ENCODE measurements at regions not wholly inside any gene's neighbourhood (a gene's known extent, or its start where the extent isn't known, plus 50 kb on each side); places are given as distances from the start of the nearest gene placed in this dataset.
"Not testable (repeated sequence)": the region's sequence is repeated elsewhere in the genome, so short reads cannot be mapped to it uniquely, and the experiment has no call there.

DNA sequence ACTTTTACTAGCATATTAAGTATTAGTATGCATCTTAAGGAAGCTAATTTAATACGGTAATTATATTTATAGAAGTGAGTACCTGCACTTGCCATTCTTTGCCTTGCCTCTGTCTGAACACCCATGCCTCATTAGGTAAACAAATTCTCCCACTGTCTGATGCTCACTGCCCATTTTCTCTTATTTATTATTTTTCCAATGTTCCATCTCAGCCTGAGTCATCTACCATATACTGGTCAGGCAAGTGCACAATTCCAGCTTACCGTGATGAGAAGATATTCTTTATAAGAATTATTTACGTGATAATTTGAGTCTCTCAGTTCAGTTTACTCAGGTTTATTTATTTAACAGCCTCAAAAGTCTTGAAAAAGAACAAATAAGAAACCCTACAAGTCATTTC is 619.2 kb upstream of the EYS start:
- Mint-ChIP-seq H3K9me3 (peaks cover 9 to 11% of the 10 kb centered on the region in 2 donors), H3K36me3 (ENCODE audit: insufficient read depth) (no peaks in the 10 kb centered on the region), H3K27ac (no peak overlapping the region), H3K4me3 (no peak overlapping the region), H3K27me3 (no peaks in the 10 kb centered on the region), H3K4me1 (ENCODE audit: low read depth in 2 of 2) (no peaks in the 10 kb centered on the region)
- ATAC-seq (replicated peaks) (no peak), DNase-seq (no peak)

DNA sequence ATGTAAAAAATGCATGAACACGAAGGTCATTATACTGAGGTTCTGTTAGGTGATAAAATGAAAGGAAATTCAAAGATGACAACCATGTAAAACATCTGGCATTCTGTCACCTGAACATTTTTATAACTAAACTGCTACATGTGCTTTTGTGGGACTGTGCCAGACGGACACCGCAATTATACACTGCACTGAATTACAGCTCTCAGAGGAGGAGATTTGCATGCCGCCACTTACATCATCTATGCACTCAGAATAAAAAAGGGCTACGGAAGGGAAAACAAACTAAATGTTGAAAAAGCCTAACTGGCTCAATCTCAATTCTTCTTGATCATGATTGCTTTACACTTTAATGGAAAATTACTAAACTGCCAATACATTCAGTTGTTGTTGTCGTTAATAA is 614.0 kb upstream of the EYS start:
- ATAC-seq (replicated peaks) (no peak), DNase-seq (no peak)
- no peaks in the 10 kb centered on the region for H3K36me3 Mint-ChIP-seq (ENCODE audit: insufficient read depth)
- no peak overlapping the region for H3K27ac Mint-ChIP-seq
- no peaks in the 10 kb centered on the region for H3K27me3 Mint-ChIP-seq
- peaks cover 0 to 5% of the 10 kb centered on the region in 2 donors for H3K9me3 Mint-ChIP-seq
- H3K4me1 Mint-ChIP-seq (ENCODE audit: low read depth in 2 of 2): no peaks in the 10 kb centered on the region
- H3K4me3 Mint-ChIP-seq: no peak overlapping the region

DNA sequence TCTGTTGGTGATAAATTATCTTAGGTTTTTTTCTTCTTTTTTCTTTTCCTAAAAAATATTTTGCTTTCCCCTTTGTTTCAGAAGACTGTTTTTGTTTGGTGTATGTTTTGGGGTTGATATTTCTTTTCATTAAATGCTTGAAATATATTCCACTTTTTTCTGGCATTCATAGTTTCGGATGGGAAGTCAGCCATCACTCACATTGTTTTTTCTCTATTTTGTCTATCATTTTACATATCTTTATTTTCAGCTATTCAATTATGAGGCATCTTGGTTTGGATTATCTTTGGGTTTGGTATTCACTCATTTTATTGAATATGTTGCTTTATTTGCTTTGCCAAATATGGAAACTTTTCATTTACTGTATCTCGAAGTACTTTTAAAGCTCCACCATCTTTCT is 600.5 kb upstream of the EYS start:
- DNase-seq: no peak
- Mint-ChIP-seq H3K9me3 (peaks cover 5 to 12% of the 10 kb centered on the region in 2 donors), H3K4me1 (ENCODE audit: low read depth in 2 of 2) (no peaks in the 10 kb centered on the region), H3K27me3 (no peaks in the 10 kb centered on the region), H3K27ac (no peak overlapping the region), H3K4me3 (no peak overlapping the region), H3K36me3 (ENCODE audit: insufficient read depth) (no peaks in the 10 kb centered on the region)
- no peak for ATAC-seq (replicated peaks)

DNA sequence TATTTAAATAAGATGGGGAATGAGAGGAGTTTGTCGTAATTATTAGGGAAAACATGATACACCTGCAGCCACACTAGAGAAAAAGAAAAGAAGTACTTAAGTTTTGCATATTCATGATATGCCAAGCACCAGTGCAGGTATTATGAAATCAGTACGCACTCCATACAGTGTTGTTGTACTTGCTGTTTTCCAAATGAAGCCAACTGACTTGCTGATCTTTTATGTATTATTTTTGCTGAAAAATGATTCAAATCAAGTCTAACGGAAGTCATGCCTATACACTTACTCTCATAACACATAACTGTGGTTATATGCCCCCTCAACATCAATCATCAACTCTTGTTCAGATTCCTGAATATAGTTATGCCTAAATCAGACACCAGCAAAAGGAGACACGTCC is 584.9 kb upstream of the EYS start:
- no peak overlapping the region for H3K4me3 Mint-ChIP-seq
- ATAC-seq (replicated peaks) (no peak), DNase-seq (no peak)
- no peaks in the 10 kb centered on the region for H3K36me3 Mint-ChIP-seq (ENCODE audit: insufficient read depth)
- H3K9me3 Mint-ChIP-seq: peaks cover 0 to 7% of the 10 kb centered on the region in 2 donors
- no peaks in the 10 kb centered on the region for H3K27me3 Mint-ChIP-seq
- no peak overlapping the region for H3K27ac Mint-ChIP-seq
- H3K4me1 Mint-ChIP-seq (ENCODE audit: low read depth in 2 of 2): no peaks in the 10 kb centered on the region

DNA sequence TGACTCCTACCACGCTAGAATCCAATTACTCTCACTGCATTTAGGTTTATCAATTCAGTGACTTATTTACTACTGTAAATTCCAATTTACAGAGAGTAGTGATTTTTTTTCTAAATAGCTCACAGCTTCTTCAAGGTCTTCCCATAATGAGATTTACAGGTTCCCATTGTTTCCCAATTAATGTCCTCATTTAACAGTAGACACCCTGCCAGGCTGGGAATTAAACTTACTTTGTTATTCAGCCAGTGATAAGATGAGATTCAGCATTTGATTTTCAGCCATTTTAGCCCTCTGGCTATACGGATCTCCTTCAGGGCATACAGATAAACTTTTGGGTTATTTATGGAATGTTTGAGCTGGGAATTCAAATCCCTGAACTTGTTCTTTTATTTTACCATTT is 582.9 kb upstream of the EYS start:
- DNase-seq (no peak), ATAC-seq (replicated peaks) (no peak)
- Mint-ChIP-seq H3K27ac (no peak overlapping the region), H3K9me3 (peaks cover 0 to 6% of the 10 kb centered on the region in 2 donors), H3K4me3 (no peak overlapping the region), H3K4me1 (ENCODE audit: low read depth in 2 of 2) (no peaks in the 10 kb centered on the region), H3K36me3 (ENCODE audit: insufficient read depth) (no peaks in the 10 kb centered on the region), H3K27me3 (no peaks in the 10 kb centered on the region)

DNA sequence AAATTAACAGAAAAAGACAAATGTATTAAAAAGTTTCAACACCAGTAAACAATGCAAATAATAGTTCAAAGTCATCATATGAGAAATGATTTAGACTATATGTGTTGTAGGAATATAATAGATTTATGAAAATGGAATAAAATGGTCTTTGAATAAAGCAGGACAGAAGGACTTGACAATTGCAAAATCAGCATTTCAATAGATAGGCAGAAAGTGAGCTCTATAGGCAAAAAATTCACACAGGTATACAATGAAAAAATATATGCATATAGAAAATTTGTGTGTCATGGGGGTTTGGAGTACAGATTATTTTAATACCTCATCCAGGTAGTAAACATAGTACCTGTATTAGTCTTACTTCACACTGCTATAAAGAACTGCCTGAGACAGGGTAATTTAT is 571.1 kb upstream of the EYS start:
- no peak for ATAC-seq (replicated peaks)
- Mint-ChIP-seq H3K27me3 (no peaks in the 10 kb centered on the region), H3K4me3 (no peak overlapping the region), H3K9me3 (peaks cover 0 to 3% of the 10 kb centered on the region in 2 donors), H3K36me3 (ENCODE audit: insufficient read depth) (no peaks in the 10 kb centered on the region), H3K27ac (no peak overlapping the region), H3K4me1 (ENCODE audit: low read depth in 2 of 2) (no peaks in the 10 kb centered on the region)
- no peak for DNase-seq

DNA sequence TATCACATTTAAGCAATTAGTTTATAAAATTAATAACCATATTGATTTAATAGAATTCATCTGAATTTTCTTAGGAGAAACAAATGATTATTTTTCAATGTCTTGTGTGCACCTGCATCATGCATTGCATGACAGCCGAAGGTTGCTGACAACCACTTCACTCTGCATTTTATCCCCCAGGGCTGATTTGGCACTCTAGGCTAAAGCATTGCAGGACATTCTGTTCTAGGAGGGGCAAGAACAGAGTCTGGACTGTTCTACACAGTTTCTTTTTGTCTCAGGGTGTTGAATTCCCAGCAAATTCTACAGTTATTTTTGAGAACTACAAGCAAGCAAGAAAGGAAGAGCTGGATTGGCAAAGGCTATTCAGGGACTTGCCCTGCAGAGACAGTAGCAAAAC is 570.4 kb upstream of the EYS start:
- Mint-ChIP-seq H3K27me3 (no peaks in the 10 kb centered on the region), H3K9me3 (peaks cover 0 to 3% of the 10 kb centered on the region in 2 donors), H3K4me1 (ENCODE audit: low read depth in 2 of 2) (no peaks in the 10 kb centered on the region), H3K4me3 (no peak overlapping the region), H3K27ac (no peak overlapping the region), H3K36me3 (ENCODE audit: insufficient read depth) (no peaks in the 10 kb centered on the region)
- DNase-seq (no peak), ATAC-seq (replicated peaks) (no peak)

DNA sequence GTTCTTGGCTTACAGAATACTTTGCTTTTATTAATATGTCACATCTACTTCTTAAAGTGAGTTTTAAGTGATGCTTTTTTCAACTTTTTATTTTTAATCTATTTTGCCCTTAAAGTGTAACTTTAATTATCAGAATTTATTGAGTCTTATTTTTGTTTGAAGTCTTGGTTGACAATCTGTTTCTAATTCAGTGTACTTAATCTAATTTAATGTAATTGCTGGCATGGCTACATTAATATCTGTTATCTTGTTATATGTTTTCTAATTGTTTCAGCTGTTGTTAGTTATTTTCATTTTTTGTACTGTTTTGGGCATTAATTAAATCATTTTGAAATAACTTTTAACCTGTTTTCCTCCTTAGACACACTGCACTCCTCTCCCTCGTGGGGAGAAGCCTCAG is 558.7 kb upstream of the EYS start:
- Mint-ChIP-seq H3K36me3 (ENCODE audit: insufficient read depth) (no peaks in the 10 kb centered on the region), H3K27me3 (no peaks in the 10 kb centered on the region), H3K4me1 (ENCODE audit: low read depth in 2 of 2) (no peaks in the 10 kb centered on the region), H3K4me3 (no peak overlapping the region), H3K27ac (no peak overlapping the region), H3K9me3 (peaks cover 4 to 12% of the 10 kb centered on the region in 2 donors)
- ATAC-seq (replicated peaks) (no peak), DNase-seq (no peak)

DNA sequence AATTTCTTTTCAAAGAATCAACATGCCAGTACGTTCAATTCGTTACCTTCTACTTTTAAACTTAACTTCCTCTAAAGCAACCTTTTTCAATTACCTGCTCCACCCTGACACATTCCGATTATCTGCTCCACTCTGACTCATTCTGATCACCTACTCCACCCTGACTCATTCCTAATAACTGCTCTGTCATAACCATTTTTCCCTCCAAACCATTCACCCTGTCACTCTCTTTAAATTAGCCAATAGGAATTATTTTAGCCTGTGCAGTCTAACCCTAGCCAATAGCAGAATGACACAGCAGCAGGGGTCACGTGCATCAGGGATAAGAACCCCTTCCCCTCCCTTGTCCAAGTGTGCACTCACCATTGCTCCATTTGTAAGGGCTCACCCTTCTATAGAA is 557.4 kb upstream of the EYS start:
- H3K4me1 Mint-ChIP-seq (ENCODE audit: low read depth in 2 of 2): no peaks in the 10 kb centered on the region
- no peak overlapping the region for H3K4me3 Mint-ChIP-seq
- ATAC-seq (replicated peaks): no peak
- H3K27me3 Mint-ChIP-seq: no peaks in the 10 kb centered on the region
- no peak overlapping the region for H3K27ac Mint-ChIP-seq
- no peak for DNase-seq
- no peaks in the 10 kb centered on the region for H3K36me3 Mint-ChIP-seq (ENCODE audit: insufficient read depth)
- H3K9me3 Mint-ChIP-seq: peaks cover 6 to 23% of the 10 kb centered on the region in 2 donors

DNA sequence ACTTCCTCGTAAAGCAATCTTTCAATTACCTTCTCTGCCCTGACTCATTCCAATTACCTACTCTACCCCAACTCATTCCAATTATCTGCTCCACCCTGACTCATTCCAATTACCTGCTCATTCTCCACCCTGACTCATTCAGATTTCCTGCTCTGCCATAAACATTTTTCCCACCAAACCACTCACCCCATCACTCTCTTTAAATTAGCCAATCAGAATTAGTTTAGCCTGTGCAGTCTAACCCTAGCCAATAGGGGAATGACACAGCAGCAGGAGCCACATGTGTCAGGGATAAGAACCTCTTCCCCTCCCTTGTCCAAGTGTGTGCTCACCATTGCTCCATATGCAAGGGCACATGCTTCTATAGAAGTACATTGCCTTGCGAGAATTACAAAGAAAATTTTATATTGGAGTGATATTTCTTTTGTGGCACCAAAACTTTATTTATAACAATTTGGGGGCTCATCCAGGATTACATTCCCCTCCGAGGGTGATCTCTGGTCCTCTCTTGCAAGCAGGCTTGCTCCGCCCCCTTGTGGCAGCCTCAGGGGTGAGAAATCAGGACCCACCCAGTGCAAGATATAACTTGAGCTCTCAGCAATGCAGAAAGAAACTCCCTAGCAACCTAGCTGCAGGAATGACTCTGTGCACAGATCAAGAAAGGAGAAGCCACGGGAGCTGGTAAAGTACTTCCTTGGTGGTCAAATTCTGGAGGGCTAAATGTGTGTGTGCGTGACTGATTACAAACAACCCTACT is 551.9 kb upstream of the EYS start:
- not testable (repeated sequence) for H3K4me1 Mint-ChIP-seq (ENCODE audit: low read depth in 2 of 2); ATAC-seq (replicated peaks); DNase-seq; H3K27ac Mint-ChIP-seq; H3K27me3 Mint-ChIP-seq; H3K4me3 Mint-ChIP-seq; H3K36me3 Mint-ChIP-seq (ENCODE audit: insufficient read depth)
- H3K9me3 Mint-ChIP-seq: peaks cover 15 to 40% of the 10 kb centered on the region in 2 donors

DNA sequence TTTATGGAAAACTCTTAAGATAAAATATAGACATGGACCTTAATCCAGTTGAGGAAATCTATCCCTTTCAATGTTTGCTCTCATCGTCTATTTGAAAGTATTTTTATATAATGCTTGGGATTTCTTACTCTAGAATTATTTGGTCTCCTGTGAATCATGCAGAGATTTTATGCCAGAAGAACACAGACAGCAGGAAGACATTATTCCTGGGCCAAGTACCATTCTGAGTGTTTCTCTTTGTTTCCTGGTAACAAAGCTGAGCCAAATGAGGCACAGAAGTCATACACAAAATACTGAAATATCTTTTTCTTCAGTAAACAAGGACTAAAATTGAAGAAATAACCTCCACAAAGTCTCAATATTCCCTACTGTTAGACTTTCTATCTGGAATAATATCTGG is 538.2 kb upstream of the EYS start:
- no peaks in the 10 kb centered on the region for H3K4me1 Mint-ChIP-seq (ENCODE audit: low read depth in 2 of 2)
- no peak overlapping the region for H3K4me3 Mint-ChIP-seq
- no peaks in the 10 kb centered on the region for H3K36me3 Mint-ChIP-seq (ENCODE audit: insufficient read depth)
- no peaks in the 10 kb centered on the region for H3K27me3 Mint-ChIP-seq
- H3K27ac Mint-ChIP-seq: no peak overlapping the region
- DNase-seq (no peak), ATAC-seq (replicated peaks) (no peak)
- H3K9me3 Mint-ChIP-seq: peaks cover 0 to 8% of the 10 kb centered on the region in 2 donors

DNA sequence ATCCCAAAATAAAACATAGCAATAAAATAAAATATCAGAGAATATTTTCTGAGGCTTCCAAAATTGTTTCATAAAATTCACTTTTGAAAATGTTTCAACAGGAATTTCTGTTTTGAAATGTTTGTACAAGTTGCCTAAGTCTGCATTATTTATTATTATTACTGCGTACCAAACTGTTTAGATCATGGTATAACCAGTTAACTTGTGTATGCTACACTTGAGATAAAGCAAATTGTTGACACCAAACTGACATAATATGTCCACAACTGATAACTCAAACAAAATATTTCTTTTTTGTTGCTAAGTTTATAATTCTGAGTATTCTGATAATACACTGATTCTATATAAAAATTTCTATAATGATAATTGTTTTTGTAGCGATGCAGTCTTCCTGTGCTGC is 531.8 kb upstream of the EYS start:
- Mint-ChIP-seq H3K27ac (no peak overlapping the region), H3K27me3 (no peaks in the 10 kb centered on the region), H3K4me3 (no peak overlapping the region), H3K9me3 (peaks cover 0 to 11% of the 10 kb centered on the region in 2 donors), H3K4me1 (ENCODE audit: low read depth in 2 of 2) (no peaks in the 10 kb centered on the region), H3K36me3 (ENCODE audit: insufficient read depth) (no peaks in the 10 kb centered on the region)
- ATAC-seq (replicated peaks) (no peak), DNase-seq (no peak)

DNA sequence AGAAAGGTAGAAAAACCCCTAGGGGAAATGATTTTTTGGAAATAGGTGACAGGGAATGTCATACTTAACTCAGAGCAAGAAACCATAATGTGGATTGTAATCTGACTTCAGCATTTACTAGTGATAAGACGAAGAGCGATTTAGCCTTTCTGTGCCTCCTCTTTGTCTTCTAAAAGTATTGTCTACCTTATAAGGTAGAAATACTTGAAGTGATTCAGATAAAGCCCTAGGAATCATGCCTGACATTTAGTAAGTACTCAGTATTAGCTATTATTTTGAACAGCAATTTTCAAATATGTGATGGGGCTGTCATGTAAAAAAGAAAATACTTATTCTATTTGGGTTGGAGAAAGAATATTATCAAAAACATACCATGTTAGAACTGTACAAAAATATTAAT is 525.9 kb upstream of the EYS start:
- ATAC-seq (replicated peaks) (no peak), DNase-seq (no peak)
- peaks cover 6 to 10% of the 10 kb centered on the region in 2 donors for H3K9me3 Mint-ChIP-seq
- H3K4me1 Mint-ChIP-seq (ENCODE audit: low read depth in 2 of 2): no peaks in the 10 kb centered on the region
- H3K27ac Mint-ChIP-seq: no peak overlapping the region
- H3K36me3 Mint-ChIP-seq (ENCODE audit: insufficient read depth): no peaks in the 10 kb centered on the region
- no peaks in the 10 kb centered on the region for H3K27me3 Mint-ChIP-seq
- H3K4me3 Mint-ChIP-seq: no peak overlapping the region

DNA sequence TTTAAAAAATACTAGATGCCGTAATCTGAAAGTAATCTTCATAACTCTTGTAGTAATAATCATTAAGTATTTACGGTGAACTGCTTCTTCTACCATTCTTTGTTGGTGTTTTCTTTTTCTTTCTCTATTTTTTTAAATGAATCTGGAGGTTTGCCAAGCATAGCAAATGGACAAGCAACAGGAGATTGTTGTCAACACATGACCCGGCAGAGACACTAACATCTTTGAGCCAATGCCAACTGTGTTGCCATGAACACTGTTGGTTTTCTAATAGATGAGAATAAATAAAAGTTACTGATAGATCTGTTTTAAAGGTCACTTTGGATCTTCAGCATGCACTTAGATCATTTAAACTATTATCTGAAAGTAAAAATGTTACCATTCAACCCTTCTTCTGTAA is 523.6 kb upstream of the EYS start:
- no peaks in the 10 kb centered on the region for H3K27me3 Mint-ChIP-seq
- no peak for ATAC-seq (replicated peaks)
- no peaks in the 10 kb centered on the region for H3K4me1 Mint-ChIP-seq (ENCODE audit: low read depth in 2 of 2)
- peaks cover 6 to 7% of the 10 kb centered on the region in 2 donors for H3K9me3 Mint-ChIP-seq
- H3K27ac Mint-ChIP-seq: no peak overlapping the region
- DNase-seq: no peak
- no peak overlapping the region for H3K4me3 Mint-ChIP-seq
- H3K36me3 Mint-ChIP-seq (ENCODE audit: insufficient read depth): no peaks in the 10 kb centered on the region

DNA sequence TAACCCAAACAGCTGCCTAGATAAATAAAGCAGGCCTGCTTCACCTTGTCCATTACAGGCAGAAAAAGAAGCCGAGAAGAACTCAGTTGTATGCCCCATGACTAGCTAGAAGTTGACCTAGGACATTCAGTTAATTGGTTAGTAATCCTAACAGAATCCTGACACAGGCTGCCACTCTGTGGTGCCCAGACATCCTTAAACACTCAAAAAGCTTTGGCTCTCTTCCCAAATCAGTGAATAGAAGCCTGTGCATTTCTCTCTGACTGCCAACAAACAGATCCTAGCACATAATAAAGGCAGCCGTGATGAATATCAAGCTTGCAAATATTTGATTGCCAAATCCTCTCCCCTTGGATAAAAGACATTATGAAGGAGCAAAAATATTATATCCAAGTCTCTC is 519.1 kb upstream of the EYS start:
- Mint-ChIP-seq H3K27me3 (no peaks in the 10 kb centered on the region), H3K27ac (no peak overlapping the region), H3K4me3 (no peak overlapping the region), H3K9me3 (peaks cover 0 to 3% of the 10 kb centered on the region in 2 donors), H3K36me3 (ENCODE audit: insufficient read depth) (no peaks in the 10 kb centered on the region), H3K4me1 (ENCODE audit: low read depth in 2 of 2) (no peaks in the 10 kb centered on the region)
- no peak for DNase-seq
- ATAC-seq (replicated peaks): no peak
